HuH-7 (cell line): ENCODE measurements at regions not wholly inside any gene's neighbourhood (a gene's known extent, or its start where the extent isn't known, plus 50 kb on each side); places are given as distances from the start of the nearest gene placed in this dataset.
"Not testable (repeated sequence)": the region's sequence is repeated elsewhere in the genome, so short reads cannot be mapped to it uniquely, and the experiment has no call there.

Experiments
- DNase-seq: peaks from one replicate; pipeline ENCODE4 v3.0.0; 2011; ENCODE audit warnings: low spot score

DNA sequence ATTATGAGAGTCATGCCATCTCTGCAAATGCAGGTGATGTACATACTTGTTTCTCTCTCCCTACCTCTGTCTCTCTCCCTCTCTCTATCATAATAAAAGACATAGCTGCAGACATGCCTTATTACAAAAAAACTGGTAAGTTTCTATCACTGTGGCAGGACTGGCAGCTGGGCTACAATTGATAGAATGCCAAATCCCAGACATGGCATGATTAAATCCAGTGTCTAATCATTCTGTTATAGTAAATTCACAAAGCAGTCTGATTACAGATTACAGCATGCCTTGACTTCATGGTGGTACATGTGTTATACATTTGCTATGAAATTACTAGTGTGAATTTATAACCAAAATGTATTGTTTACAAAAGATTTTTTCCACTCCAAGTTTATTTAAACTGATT lies 854.7 kb downstream of the TMTC2 start:
- DNase-seq: no peak

DNA sequence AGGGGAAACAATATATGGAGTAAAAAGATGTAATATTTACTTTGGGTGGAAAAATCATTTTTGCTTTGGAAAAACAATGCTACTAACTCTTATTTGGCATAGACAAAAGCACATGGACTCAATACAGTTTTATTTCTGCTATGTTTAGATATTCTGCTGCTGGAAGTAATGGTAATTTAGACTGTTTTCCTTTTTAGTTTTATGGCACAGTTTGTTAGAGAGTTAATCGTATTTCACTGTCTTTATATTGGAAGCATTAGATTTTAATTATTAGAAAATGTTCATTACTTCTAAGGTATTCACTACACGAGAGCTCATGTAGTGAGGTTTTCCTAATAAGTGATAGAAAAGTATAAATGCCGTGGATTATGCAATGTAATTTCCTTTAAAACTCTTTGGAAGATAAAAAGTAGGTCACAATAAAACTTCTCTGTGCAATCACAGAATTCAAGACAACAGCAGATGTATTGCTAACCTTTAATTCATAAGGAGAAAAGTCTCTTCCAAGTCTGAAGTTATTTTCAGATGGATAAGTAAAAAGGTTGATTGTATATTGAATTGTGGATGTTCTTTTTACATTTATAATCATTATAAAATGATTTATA lies 851.8 kb downstream of the TMTC2 start:
- DNase-seq: no peak

DNA sequence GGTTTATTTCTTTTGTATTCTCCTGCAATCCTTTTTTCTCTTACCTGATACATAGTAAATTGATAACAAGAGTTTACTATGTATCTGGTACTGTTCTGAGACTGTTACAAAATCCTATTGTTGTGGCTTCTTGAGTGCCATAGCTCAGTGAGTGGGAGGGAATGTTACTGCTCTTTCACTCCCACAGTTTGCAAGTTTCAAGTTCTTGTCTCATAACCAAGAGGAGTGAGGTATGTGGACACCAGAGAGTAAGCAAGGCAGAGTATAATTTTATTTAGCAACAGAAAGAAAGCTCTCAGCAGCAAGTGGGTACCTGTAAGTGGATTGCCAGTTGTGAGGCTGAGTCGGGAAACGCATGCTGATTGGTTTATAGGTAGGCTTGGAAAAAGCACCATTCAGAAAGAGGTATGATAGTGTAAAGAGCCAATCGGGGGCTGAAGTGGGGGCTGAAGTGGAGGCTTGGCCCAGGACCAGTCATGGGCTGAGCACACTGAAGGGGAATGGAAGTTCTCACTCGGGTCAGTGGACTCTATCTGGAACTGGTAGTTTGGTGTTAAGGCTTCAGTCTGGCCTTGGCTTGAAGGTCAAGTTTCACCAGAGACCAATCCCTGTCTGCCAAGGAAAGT lies 850.8 kb downstream of the TMTC2 start:
- DNase-seq: no peak

DNA sequence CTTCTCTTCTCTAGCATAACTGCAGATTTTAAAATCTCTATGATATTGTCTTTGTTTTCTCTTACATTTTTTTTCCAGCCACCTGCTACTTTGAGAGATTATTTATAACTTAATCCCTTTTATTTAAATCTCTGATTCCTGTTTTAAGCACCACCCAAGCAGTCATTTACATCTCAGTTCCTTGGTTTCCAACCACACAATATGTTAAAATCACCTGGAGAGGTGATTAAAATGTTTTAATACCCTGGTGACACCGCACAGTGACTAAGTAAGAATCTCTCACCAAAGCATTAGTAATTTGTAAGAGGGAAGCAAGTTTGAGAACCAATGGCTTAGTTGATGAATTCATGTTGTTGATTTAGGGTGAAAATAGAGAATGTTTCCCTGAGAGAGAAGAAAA lies 849.8 kb downstream of the TMTC2 start:
- DNase-seq: no peak

DNA sequence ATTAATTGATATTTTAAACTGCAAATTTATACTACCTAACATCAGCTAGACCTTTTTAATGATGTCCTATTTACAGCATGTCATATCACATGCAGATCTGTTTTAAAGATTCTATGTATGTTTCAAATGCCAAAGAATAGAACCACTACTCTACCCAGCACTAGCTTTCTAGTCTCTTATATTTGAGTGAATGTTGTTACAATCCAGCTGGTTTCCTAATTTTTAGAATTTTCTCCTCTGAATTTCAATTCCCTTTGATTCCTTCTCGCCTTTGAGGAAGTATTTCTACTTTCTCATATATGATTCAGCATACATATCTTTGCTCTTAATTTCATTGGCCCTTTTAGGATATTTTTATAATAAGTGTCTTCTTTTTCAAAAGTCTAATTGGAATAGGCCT lies 841.9 kb downstream of the TMTC2 start:
- DNase-seq: no peak

DNA sequence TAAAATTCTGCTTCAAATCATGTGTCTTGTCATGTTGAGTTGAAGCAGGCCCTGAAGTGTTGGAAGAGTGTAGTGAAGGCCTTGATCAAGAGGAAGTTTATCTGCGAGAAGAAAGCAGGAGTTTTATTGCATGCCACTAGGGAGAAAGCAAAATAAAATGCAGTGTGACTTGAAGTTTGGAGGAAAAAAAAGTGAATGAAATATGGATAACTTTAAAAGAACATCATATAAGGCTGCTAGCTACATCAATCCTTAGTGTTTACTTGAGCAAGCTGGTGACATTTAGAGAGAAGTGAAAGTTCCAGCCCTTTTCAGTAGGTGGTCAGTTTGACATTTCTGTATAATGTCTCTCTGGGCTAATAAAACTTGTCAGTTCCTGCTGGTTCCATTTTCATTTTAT lies 841.1 kb downstream of the TMTC2 start:
- DNase-seq: no peak

DNA sequence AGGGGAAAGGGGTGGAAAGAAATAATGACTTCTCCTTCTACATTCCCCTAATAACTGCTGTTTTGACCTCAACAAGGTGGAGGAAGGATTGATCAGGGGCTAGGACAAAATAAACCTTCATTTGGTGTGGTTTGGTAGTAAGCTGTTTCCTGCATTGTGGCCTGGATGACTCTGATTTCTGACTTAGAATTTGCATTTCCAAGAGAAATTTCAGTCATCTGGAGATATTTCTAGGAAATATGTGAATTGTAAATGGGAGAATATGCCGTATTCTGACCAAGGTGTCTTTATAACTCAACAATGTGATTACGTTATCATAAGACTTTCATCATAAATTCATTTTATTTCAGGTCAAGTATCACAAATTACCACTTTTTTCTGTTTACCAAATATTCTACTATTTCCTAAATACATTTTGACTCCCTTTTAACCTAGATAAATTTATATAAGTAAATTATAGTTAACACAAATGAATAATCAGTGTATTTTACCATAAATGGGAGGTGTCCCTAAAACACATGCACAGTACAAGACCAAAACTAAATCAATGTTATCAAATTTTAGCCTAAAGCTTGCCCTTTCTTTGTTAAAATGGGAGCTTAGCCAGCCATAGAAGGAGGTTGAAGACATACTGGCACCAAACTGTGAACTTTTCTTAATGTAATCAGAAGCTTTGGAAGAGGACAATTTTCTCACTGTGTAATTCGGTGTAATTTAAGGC lies 828.8 kb downstream of the TMTC2 start:
- no peak for DNase-seq

DNA sequence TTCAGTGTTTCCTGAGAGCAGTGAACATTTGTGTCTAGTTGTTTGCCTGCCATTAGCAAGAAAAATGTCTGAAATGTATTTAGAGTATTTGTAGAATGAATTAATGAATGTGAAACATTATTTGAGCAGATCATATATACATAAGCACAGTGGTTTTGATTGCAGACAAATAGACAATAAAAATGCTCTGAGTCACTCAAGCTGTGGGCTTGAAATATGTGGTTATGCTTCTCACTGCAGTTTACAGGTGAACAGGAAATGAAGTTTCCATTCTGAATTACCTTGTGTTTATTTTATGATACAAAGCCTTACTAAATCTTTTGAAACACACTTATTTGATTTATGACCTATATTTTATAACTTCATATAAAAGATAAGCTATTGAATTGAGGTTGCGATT lies 827.7 kb downstream of the TMTC2 start:
- no peak for DNase-seq

DNA sequence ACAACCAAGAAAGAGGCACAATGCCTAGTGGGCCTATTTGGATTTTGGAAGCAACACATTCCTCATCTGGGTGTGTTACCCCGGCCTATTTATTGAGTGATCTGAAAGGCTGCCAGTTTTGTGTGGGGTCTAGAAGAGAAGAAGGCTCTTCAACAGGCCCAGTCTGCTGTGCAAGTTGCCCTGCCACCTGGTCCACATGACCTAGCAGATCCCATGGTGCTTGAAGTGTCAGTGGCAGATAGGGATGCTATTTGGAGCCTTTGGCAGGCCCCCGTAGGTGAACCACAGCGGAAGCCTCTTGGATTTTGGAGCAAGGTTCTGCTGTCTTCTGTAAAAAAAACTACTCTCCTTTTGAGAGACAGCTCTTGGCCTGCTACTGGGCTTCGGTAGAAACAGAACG lies 820.1 kb downstream of the TMTC2 start:
- DNase-seq: no peak

DNA sequence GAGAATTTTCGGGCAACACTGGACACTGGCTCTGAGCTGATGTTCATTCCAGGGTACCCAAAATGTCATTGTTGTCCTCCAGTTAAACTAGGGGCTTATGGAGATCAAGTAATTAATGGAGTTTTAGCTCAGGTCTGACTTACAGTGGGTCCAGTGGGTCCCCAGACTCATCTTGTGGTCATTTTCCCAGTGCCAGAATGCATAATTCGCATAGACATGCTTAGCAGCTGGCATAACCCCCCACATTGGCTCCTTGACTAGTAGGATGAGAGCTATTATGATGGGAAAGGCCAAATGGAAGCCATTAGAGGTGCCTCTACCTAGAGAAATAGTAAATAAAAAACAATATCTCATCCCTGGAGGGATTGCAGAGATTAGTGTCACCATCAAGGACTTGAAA lies 818.9 kb downstream of the TMTC2 start:
- DNase-seq: no peak

DNA sequence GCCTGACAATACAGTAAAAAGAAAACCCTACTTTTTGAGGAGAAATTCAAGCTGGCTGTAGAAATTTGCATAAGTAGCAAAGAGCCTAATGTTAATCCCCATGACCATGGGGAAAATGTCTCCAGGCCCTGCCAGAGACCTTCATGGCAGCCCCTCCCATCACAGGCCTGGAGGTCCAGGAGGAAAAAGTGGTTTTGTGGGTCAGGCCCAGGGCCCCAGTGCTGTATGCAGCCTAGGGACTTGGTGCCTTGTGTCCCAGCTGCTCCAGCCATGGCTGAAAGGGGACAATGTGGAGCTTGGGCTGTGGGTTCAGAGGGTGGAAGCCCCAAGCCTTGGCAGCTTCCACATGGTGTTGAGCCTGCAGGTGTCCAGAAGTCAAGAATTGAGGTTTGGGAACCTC lies 813.2 kb downstream of the TMTC2 start:
- not testable (repeated sequence) for DNase-seq

DNA sequence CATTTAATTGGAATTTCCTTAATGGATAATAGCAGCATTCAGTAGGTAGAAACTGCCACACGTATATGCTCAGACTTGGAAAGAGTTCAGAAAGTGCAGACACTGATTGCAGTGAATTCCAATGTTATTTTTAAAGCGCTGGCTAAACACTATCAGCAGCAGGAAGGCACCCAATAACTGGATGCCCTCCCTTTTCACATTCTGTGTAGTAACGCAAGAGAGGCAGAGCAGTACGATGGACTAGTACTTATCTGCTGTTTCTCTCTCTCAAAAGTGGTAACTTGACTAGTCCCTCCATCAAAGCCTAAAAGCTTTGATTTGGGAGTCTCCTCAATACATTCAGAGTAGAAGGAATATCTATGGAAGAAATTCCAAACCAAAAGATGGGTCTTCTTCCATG lies 791.0 kb downstream of the TMTC2 start:
- no peak for DNase-seq

DNA sequence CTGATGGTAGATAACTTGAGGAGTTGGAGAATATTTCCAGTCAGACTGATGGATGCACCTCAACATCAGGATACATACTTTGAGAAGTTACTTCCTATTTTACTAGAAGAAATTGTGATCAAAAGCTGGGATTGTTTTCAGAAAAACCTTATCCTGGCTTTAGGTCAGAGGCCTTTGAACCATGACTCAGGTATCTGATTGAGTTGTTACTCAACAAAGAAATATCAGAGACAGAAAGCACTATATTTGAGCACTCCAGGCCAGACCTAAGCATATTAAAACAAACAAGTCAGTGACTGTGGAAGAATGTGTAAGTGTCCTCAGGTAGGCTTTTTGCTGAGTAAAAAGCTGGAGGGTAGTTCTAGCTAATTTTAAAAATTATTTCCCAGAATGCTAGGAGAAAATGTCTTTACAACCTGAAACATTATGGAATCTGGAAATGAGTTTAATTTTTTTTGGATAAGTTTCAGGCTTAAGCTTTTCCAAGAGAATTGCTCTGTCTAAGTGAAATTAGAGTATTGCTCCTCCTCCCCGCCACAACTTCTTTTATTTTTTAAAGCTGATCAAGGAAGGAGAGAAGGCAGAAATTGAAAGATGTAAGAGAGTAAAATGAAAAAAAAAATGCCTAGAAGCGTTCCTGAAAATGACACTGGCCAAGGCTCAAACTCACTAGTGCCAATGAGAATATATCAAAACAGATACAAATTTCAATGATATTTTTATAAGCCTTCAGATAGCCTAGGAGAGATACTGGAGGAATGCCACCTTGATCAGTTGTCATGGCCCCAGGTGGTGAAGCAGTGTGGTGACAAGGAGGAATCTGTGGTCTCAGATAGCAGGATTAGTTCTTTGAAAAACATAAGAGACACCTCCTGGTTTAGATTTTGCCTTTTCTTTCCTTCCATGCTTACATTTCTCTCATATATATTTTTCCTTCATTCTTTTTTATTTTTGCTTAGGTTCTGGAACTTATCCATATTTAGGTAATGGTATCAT lies 790.3 kb downstream of the TMTC2 start:
- no peak for DNase-seq

DNA sequence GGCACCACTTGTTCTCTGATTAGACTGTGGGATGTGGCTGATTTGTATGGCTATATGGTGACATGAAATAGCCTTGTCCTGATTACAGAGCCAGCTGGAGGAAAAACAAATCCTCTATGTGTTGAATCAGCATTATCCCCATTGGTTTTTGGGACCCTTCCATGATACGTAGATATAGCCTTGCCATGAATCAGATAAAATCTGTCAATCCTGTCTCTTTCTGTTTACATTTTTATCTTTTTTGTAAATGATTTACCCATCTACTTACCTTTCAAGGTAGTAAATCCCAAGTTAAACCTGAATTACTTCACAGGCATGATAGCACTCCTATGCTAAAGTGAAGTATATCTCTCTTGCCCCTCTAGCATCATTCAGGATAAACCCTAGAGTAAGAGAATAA lies 789.3 kb downstream of the TMTC2 start:
- no peak for DNase-seq

DNA sequence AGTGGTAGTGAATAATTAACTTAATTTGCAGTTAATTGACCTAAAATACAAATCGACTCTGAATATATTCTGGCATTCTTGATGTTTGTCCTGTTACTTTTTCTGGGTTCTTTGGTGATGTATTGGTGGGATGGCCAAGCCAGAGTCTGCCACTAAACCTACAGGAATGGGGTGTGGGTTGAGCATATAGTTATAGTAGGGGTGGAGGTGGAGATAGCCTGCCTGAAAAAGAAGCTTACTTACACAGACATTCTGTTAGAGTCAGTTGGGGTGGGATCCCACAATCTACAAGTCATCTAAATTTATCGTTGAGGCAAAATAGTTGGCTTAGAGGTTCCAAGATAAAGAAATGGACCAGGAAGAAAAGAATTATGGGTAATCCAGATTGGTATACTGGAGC lies 787.7 kb downstream of the TMTC2 start:
- no peak for DNase-seq

DNA sequence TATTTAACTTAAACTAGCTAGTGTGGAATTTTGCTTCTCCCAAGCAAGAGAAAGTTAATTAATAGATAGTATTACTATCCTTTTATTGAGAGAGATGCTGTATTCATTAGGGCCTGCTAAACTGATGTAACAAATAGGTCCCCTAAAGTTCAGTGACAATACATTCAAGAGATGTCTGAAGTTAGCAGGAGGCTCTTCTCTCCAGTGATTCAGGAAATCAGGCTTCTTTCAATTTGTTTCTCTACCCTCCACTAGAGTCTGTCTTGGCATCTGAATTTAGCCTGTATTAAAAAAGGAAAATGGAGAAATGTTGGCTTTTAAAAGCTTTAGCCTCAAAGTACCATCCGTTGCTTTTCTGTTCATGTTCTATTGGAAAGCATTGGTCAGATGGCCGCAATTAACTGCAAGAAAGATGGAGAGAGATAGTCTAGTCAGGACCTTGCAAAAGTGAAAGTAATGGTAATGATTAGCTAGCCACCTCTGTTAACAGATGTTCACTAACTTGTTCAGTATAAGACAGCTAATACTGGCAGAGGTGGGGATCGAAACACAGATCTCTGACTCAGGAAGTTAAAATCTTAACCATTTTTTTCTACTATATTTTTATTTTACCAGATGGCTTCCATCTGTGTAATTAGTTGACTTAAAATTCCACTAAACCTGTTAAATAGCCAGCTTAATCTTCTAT lies 786.8 kb downstream of the TMTC2 start:
- no peak for DNase-seq

DNA sequence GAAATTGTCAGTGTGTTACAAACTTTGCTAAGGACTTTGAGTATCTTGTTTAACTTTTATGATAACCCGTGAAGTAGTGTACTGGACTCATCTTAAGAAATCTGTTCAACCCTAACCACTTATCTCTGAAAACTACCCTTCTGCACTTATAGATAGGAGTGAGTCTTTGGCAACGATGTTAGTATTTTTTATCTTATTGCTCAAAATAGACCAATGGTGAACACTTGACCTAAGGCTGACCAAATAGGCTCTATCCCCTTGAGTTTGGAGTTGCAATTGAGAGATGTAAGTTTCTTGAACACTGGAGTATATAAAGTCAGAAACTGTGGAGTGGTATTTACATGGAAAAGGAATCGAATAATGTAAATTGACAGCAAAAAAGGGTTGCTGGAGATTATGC lies 786.1 kb downstream of the TMTC2 start:
- no peak for DNase-seq

DNA sequence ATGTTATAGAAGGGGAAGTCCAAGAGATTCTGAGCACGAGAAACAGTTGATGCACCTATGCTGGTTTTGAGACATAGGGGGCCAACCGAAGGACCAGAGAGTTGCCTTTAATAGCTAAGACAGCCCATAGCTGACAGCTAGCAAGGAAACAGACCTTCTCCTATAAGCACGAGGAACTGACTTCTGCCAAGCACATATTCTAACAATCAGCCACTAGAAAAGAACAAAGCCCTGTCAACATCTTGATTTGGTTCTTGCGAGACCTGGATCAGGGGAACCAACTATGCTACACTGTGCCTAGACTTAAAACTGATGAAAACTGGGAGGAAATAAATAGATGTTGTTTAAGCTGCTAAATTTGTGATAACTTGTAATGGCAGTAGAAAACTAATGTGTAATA lies 785.6 kb downstream of the TMTC2 start:
- no peak for DNase-seq

DNA sequence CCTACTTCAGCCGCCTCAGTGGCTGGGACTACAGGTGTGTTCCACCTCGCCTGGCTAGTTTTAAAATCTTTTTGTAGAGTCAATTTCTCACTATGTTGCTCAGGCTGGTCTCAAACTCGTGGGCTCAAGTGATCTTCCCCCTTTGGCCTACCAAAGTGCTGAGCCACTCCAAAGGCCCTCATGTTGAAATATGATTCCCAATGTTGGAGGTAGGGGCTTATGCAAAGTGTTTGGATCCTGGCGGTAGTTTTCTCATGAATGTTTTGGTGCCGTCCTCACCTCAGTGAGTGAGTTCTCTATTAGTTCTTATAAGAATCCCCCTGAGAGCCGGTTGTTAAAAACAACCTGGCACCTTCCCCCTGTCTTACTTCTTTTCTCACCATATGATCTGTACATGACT lies 784.6 kb downstream of the TMTC2 start:
- DNase-seq: no peak

DNA sequence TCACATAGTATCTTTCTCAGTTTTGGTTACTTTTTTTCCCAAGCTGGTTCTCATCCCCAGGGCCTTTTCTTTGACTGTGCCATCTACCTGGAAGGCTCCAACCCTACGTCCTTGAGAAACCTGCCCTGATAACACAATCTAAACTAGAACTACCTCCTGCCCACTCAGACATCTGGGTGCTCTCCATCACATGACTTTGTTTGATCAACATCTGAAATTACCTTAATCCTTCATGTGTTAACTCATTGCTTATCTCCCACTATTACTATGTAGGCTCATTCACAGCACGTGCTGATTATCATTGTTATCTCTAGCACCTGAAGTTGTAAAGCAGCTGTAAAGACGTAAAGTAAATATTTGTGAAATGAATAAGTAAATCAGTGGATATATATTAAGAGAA lies 784.0 kb downstream of the TMTC2 start:
- DNase-seq: no peak

DNA sequence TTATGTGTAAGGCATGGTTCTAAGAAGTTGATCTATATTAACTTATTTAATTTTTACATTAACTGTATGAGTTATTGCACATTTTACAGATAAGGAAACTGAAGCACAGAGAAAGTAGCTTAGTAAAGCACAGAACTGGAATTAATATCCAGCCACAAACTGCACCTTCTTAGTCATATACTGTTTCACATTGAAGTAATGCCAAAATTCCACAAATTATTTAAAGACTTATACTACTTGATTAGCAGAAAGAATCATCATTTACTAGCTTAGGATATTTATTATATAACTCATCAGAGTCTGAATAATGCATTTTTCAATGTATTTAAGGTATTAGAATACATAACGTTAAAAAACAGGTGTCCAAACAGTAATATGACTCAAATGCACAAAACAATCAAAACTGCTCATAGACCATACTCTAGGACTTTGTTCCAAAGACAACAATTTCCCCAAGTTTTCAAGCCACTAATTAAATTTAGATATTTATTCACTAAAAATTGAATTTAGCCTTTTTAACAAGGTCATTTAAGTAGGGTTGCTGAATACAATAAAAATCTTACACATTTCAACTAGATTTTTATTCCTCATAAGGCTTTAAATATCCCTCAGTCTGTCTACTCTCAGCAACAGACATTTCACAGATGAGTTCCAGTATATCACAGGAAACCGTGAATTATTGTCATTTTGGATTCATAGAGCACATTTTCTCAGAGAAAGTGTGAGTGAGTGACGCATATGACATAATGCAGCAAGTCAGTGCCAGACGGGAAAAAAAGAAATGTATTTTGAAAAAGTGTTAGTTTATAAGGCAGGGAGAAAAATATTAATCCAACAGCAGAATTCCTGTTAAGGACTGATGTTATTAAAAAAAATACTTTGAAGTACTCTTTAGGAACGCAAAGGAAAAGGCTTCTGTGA lies 782.5 kb downstream of the TMTC2 start:
- no peak for DNase-seq
